Adrenal gland (tissue), 9 donors: ENCODE measurements at regions not wholly inside any gene's neighbourhood (a gene's known extent, or its start where the extent isn't known, plus 50 kb on each side); places are given as distances from the start of the nearest gene placed in this dataset.

Experiments used
- DNase-seq, 7 donors: peaks; one replicate each; pipeline ENCODE4 v3.0.0-alpha.2; 2019 to 2020
- H3K27ac ChIP-seq, 5 donors: fragments of 200-600 bp; sonication (generic) in 4 of 5; 1 replicate in 3 of 5; 2 replicates in 2 of 5; pipeline versions ENCODE4 v1.5.1 to v1.8.0; 2016 to 2020; ENCODE audit warnings: mild to moderate bottlenecking in 1 of 5
- H3K27me3 ChIP-seq: fragments of 200-600 bp; 2 replicates; pipeline ENCODE4 v1.8.0; 2021
- H3K36me3 ChIP-seq, 2 donors: fragments of 200-600 bp; replicated peaks in 1 of 2; 1 replicate in 1 of 2; 2 replicates in 1 of 2; pipeline versions ENCODE4 v1.5.1 to v1.8.0; 2018 to 2022
- H3K4me1 ChIP-seq, 2 donors: fragments of 200-600 bp; replicated peaks in 1 of 2; 1 replicate in 1 of 2; 2 replicates in 1 of 2; pipeline versions ENCODE4 v1.5.1 to v1.8.0; 2018 to 2021
- H3K4me3 ChIP-seq, 4 donors: fragments of 200-600 bp; sonication (generic) in 3 of 4; one replicate each; pipeline ENCODE4 v1.5.1; 2016 to 2018
- H3K9me3 ChIP-seq, 3 donors: fragments of 200-600 bp; sonication (generic) in 1 of 3; replicated peaks in 1 of 3; 1 replicate in 2 of 3; 2 replicates in 1 of 3; pipeline versions ENCODE4 v1.5.1 to v1.8.0; 2016 to 2021
- CTCF ChIP-seq, 6 experiments: fragments of 450-650 bp in 4 of 6; fragments of 200-600 bp in 2 of 6; sonication (generic) in 1 of 6; IDR thresholded peaks; 1 replicate in 5 of 6; 2 replicates in 1 of 6; pipeline versions ENCODE4 v1.5.1 to v1.8.0; 2016 to 2021; ENCODE audit warnings: antibody characterized with exemption in 6 of 6, mild to moderate bottlenecking in 2 of 6, moderate library complexity in 1 of 6
- POLR2A ChIP-seq, 2 donors: fragments of 450-650 bp; IDR thresholded peaks; one replicate each; pipeline ENCODE4 v1.6.1; 2017; ENCODE audit warnings: antibody characterized with exemption in 2 of 2, mild to moderate bottlenecking in 2 of 2, moderate library complexity in 1 of 2
- WGBS, 4 donors: extraction: QIAGEN DNeasy Blood & Tissue Kit in 2 of 4; methylation state at CpG; one replicate each; pipeline versions ENCODE4 v1.1.5 to v1.1.7; 2013 to 2017; 5-methylcytosine and 5-hydroxymethylcytosine counted together
- intact Hi-C, 2 donors: fragments of 100-400 bp; cut with DNase I; formaldehyde crosslinking; loops; one replicate each; pipeline versions ENCODE4 v1.14.1 to v1.15.0; 2022 to 2023
- donor health status: healthy with polysubstance abuse.
- donor health status: Bipolar disorder and iron deficiency.
- donor health status: DM: yes; HTN: yes; CAD: no.
- donor health status: DM: no; HTN: no; CAD: no.
- donor health status: DM: no; HTN: no; CAD: no.

DNA sequence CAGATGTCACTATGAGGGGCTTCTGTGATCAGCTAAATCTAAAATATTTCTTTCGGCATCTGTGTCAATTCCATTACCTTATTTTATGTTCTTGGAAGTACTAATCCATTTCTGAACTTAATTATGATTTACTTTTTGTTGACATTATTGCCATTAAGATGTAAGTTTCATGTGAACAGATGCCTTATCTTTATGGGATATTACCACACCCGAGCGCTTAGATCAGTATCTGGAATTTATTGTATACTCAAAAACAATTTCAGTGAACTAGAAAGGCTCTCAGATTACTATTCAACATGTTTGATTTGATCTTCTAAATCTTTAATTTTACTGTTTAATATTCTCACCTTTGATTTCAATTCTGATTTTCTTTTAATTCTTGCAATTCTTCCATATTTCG, 567.7 kb upstream of the TLE4 start:
- no peak for TF ChIP-seq CTCF (IDR thresholded peaks at IDR 0.05)
- no peak for DNase-seq
- H3K4me3 ChIP-seq: no peak overlapping the region
- no peaks in the 10 kb centered on the region for H3K27me3 ChIP-seq
- intact Hi-C loops: no loop called here
- no peaks in the 10 kb centered on the region for H3K4me1 ChIP-seq
- H3K27ac ChIP-seq: no peak overlapping the region
- H3K9me3 ChIP-seq: no peaks in the 10 kb centered on the region
- WGBS, 4 donors: 90 to 93% (median 90%) methylated on average over 4 of the region's 4 CpGs
- H3K36me3 ChIP-seq: no peaks in the 10 kb centered on the region

- Histone ChIP-seq H3K4me3 (no peak overlapping the region), H3K4me1 (no peaks in the 10 kb centered on the region), H3K27ac (no peak overlapping the region), H3K27me3 (no peaks in the 10 kb centered on the region), H3K9me3 (no peaks in the 10 kb centered on the region), H3K36me3 (no peaks in the 10 kb centered on the region)
- TF ChIP-seq CTCF (IDR thresholded peaks at IDR 0.05): no peak
- no peak for TF ChIP-seq POLR2A (IDR thresholded peaks at IDR 0.05)
- intact Hi-C loops: no loop called here
- no peak for DNase-seq
- 65 to 84% (median 77%) methylated on average over 4 of the region's 4 CpGs for WGBS, 4 donors
Measured at GRCh38 chr9:79006546-79006945, 565.2 kb upstream of the TLE4 start.

DNA sequence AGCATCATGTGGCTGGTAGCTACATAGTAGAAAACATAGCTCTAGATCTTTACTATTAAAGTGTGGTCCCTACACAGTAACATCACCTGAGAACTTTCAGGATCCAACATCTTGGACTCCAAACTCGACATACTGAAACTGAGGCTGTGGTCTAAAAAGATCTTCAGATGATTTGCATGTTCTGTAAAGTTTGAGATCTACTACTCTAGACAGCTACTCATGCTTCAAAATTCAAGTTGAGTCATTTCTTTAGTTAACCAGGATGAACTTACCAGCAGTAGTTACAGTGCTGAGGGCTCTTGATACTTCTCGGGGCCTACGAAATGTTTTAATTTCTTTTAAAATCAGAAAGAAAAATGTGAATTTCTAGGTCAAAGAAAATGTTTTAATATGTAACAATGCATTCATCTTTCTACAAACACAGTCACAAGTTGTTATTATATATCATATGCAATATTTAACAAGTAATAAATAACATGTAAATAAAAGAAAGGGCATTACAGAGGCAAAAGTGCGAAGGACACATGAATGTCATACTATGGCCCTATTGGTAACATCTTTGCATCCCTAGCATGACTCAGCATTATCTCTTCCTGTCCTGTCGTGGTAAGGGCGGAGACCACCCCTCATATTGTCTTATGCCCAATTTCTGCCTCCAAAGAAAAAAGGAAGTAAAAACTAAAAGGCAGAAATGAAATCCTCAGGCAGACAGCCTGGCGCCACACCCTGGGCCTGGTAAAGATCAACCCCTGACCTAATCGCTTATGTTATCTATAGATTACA, 563.9 kb upstream of the TLE4 start:
- 76 to 87% (median 80%) methylated on average over 8 of the region's 8 CpGs for WGBS, 4 donors
- no peak for TF ChIP-seq CTCF (IDR thresholded peaks at IDR 0.05)
- TF ChIP-seq POLR2A (IDR thresholded peaks at IDR 0.05): no peak
- intact Hi-C loops: no loop called here

GRCh38 chr9:79008916-79009315, 562.8 kb upstream of the TLE4 start:
- Histone ChIP-seq H3K27me3 (no peaks in the 10 kb centered on the region), H3K36me3 (no peaks in the 10 kb centered on the region), H3K4me3 (no peak overlapping the region), H3K9me3 (no peaks in the 10 kb centered on the region), H3K4me1 (no peaks in the 10 kb centered on the region), H3K27ac (no peak overlapping the region)
- 59 to 77% (median 64%) methylated on average over 3 of the region's 3 CpGs for WGBS, 4 donors
- DNase-seq: no peak
- intact Hi-C loops: no loop called here
- no peak for TF ChIP-seq POLR2A (IDR thresholded peaks at IDR 0.05)
- TF ChIP-seq CTCF (IDR thresholded peaks at IDR 0.05): no peak

More for the DNA sequence above, 563.9 kb upstream of the TLE4 start:
- Histone ChIP-seq H3K9me3 (no peaks in the 10 kb centered on the region), H3K27me3 (no peaks in the 10 kb centered on the region), H3K4me1 (no peaks in the 10 kb centered on the region), H3K36me3 (no peaks in the 10 kb centered on the region), H3K27ac (no peak overlapping the region), H3K4me3 (no peak overlapping the region)
- DNase-seq: no peak
